Astrocyte of the spinal cord (primary cell): ENCODE measurements at regions not wholly inside any gene's neighbourhood (a gene's known extent, or its start where the extent isn't known, plus 50 kb on each side); places are given as distances from the start of the nearest gene placed in this dataset.

Source experiments
- DNase-seq: peaks from one replicate; pipeline ENCODE4 v3.0.0; 2011; ENCODE audit warnings: low read depth, low spot score
- H3K4me3 ChIP-seq: 2 replicates; pipeline ENCODE4 v1.5.1; 2011; ENCODE audit warnings: low read depth, mild to moderate bottlenecking, low read length, moderate library complexity
- in situ Hi-C: cut with HindIII; loops from 2 replicates; pipeline ENCODE4 v1.10.0; 2017; ENCODE audit warnings: low sequenced_read_pairs
- TF ChIP-seq, protein P1 (sequence below): IDR thresholded peaks from 2 replicates; pipeline ENCODE4 v1.5.1; 2012; ENCODE audit warnings: low read depth, mild to moderate bottlenecking, low read length, inconsistent platforms

DNA sequence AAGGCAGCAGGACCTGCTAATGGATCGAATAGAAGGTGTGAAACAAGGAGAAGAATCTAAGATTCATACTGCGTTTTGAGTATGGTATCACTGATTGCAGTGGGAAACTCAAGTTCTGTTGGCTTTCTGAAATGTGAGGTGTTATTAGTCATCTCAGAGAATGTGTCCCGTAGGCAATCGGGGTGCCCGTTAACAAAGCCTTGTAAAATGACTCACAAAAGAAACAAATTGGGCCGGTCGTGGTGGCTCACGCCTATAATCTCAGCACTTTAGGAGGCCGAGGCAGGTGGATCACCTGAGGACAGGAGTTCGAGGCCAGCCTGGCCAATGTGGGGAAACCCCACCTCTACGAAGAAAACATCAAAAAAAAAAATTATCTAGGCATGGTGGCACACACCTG, 118.2 kb upstream of the C7orf33 start:
- TF ChIP-seq, protein P1, sequence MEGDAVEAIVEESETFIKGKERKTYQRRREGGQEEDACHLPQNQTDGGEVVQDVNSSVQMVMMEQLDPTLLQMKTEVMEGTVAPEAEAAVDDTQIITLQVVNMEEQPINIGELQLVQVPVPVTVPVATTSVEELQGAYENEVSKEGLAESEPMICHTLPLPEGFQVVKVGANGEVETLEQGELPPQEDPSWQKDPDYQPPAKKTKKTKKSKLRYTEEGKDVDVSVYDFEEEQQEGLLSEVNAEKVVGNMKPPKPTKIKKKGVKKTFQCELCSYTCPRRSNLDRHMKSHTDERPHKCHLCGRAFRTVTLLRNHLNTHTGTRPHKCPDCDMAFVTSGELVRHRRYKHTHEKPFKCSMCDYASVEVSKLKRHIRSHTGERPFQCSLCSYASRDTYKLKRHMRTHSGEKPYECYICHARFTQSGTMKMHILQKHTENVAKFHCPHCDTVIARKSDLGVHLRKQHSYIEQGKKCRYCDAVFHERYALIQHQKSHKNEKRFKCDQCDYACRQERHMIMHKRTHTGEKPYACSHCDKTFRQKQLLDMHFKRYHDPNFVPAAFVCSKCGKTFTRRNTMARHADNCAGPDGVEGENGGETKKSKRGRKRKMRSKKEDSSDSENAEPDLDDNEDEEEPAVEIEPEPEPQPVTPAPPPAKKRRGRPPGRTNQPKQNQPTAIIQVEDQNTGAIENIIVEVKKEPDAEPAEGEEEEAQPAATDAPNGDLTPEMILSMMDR = no peak
- in situ Hi-C loops = no loop called here
- no peak for DNase-seq

DNA sequence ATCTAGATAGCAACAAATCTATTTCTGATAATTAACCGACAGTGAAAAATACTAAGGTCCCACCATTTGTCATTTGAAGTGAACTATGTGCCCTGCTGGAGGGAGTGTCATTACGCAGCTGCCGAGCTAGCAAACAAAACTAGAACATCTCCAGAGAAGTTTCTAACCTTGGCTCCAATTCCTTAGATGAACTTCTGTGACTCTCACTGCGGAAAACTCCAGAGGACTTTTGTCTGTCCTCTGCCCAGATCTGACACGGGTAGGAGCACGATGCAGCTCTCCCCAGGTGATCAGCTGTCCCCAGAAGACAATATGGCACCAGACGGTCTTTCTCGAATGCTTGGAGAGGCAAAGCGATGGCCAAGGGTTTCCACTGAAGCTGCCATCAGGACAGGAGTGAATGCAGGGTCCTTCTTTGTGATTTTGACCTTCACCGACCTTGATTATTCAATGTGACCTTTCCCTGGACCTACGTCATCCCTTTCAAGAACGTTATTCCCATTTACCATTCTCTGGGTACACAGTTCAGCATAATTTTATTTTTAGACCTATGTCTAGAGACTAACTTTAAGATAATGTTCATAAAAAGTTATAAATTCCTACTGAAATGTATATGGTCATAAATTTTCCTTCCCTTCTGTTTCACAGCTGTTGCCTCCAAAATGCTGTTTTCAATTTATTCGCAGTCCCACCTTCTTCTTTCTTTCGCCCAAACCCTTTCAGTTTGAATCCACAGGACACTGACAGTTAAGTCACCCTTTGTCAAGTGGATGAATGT, 116.7 kb upstream of the C7orf33 start:
- in situ Hi-C loops = no loop called here

More for the DNA sequence above, 118.2 kb upstream of the C7orf33 start:
- no peak overlapping the region for H3K4me3 ChIP-seq

DNA sequence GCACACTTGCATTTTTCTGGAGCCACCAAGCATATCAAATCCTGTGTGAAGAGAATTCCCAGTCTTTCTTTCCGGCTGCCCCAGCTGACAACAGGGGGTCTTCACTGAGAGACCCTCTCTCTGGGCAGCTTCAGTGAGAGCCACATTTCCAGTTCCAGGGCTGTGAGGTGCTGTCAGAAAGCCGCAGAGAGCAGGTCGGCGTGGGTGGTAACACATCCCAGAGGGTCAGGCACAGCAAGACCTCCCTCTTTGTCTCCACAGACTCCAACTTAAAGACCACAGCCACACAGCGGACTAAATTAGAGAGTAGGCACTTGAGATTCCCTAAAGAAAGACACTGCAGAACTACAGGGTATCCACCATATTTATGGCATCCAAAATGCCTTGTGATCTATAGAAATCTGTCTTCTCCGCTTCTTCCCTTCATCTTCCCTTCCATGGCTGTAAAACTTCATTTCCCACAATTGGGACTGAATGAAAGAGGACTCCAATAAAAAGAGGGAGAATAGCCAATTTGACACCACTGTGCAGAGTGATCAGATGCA, 116.0 kb upstream of the C7orf33 start:
- in situ Hi-C loops = no loop called here
- TF ChIP-seq, protein P1 = no peak
- DNase-seq = no peak
- H3K4me3 ChIP-seq = no peak overlapping the region

More for the DNA sequence above, 116.7 kb upstream of the C7orf33 start:
- TF ChIP-seq, protein P1 = no peak
- H3K4me3 ChIP-seq = no peak overlapping the region
- DNase-seq = no peak

DNA sequence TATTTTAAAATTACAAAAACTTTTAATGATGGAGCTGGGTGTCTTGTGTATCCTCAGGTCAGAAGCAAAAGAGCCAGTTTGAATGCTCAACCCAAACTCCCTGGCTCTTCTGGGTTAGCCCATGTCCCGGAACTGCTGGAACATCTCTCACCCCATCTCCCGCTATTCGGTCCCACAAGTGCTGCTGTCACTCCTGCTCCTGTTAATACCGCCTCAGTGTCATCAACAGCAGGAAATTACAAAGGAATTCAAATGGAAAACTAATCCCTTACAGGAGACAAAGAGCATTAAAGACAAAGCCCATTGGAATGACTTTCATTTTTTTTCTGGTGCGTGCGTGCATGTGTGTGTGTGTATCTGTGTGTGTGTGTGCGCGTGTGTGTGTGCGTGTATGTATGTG, 112.0 kb upstream of the C7orf33 start:
- DNase-seq = no peak
- no peak overlapping the region for H3K4me3 ChIP-seq
- in situ Hi-C loops = no loop called here
- TF ChIP-seq, protein P1 = no peak

DNA sequence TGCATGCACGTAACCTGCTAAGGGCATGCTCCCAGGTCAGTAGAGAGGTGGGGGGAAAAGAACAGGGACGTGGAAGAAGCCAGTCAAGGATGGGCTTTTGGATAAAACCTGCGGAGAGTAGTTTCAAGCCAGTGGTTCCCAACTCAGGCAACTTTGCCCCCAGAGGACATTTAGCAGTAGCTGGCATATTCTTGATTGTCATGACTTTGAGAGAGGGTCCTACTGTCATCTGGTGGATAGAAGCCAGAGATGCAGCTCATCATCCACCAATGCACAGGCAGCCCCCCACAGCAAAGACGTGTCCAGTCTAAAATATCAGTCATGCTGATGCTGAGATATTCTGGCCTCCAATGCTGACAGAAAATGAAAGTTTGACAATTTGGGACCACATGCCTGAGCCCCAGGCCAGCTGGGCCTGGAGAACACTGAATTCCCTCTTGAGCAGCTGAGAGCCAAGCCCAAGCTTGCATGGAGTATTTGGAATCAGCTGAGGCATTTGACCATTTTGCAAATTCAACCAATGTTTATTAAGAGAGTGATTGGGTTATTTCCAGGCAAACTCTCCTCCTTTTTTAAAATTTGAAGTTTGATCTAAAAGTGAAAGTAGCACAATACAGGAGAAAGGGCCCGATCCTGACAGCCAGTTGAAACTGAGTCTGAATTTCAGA, 110.0 kb upstream of the C7orf33 start:
- DNase-seq = no peak
- in situ Hi-C loops = no loop called here
- H3K4me3 ChIP-seq = no peak overlapping the region
- TF ChIP-seq, protein P1 = no peak

DNA sequence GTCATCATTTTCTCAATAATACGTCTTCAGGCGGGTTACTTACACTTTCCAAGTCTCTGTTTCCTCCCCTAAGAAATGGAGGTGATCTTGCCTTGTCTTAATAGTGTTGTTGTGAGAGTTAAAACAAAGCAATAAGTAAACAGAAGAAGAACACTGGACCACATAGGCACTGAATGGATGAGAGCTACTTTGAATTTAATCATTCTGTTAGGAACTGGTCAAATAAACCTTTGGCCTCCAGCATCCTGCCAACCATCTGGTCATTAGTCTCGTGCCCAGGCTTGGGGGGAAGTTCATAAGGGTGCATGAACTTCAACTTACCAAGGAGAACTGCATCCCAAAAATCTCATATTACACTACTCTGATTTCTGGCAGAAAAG, 109.4 kb upstream of the C7orf33 start:
- no peak for DNase-seq
- in situ Hi-C loops = no loop called here
- TF ChIP-seq, protein P1 = no peak
- no peak overlapping the region for H3K4me3 ChIP-seq
